ENCODE measurements at regions not wholly inside any gene's neighbourhood (a gene's known extent, or its start where the extent isn't known, plus 50 kb on each side); places are given as distances from the start of the nearest gene placed in this dataset.
"Not testable (repeated sequence)": the region's sequence is repeated elsewhere in the genome, so short reads cannot be mapped to it uniquely, and the experiment has no call there.

DNA sequence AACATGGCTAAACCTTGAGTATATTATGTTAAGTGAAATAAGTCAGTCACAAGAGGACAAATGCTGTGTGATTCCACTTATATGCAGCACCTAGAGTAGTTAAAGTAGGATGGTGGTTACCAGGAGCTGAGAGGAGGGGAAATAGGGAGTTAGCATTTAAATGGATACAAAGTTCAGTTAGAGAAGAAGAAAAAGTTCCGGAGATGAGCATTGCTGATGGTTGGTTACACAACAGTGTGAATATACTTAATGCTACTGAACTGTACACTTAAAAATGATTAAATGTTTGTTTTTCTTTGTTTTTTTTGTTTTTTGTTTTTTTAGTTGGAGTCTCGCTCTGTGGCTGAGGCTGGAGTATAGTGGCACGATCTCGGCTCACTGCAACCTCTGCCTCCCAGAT lies 67.7 kb upstream of the OSTN start:
- Histone ChIP-seq H3K4me3 (no peak overlapping the region), H3K36me3 (replicated peaks in 1 of 2) (no peaks in the 10 kb centered on the region), H3K27ac (no peak overlapping the region), H3K4me1 (replicated peaks in 1 of 2) (no peaks in the 10 kb centered on the region), H3K9me3 (replicated peaks in 1 of 3) (no peaks in the 10 kb centered on the region), H3K27me3 (no peaks in the 10 kb centered on the region)
- intact Hi-C loops (cut with DNase I): no loop called here
- no peak for DNase-seq
- WGBS, 4 donors: 86 to 99% (median 94%) methylated on average over 4 of the region's 4 CpGs
- TF ChIP-seq, protein P1, sequence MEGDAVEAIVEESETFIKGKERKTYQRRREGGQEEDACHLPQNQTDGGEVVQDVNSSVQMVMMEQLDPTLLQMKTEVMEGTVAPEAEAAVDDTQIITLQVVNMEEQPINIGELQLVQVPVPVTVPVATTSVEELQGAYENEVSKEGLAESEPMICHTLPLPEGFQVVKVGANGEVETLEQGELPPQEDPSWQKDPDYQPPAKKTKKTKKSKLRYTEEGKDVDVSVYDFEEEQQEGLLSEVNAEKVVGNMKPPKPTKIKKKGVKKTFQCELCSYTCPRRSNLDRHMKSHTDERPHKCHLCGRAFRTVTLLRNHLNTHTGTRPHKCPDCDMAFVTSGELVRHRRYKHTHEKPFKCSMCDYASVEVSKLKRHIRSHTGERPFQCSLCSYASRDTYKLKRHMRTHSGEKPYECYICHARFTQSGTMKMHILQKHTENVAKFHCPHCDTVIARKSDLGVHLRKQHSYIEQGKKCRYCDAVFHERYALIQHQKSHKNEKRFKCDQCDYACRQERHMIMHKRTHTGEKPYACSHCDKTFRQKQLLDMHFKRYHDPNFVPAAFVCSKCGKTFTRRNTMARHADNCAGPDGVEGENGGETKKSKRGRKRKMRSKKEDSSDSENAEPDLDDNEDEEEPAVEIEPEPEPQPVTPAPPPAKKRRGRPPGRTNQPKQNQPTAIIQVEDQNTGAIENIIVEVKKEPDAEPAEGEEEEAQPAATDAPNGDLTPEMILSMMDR (IDR thresholded peaks at IDR 0.05): no peak
- no peak for TF ChIP-seq POLR2A (IDR thresholded peaks at IDR 0.05)

DNA sequence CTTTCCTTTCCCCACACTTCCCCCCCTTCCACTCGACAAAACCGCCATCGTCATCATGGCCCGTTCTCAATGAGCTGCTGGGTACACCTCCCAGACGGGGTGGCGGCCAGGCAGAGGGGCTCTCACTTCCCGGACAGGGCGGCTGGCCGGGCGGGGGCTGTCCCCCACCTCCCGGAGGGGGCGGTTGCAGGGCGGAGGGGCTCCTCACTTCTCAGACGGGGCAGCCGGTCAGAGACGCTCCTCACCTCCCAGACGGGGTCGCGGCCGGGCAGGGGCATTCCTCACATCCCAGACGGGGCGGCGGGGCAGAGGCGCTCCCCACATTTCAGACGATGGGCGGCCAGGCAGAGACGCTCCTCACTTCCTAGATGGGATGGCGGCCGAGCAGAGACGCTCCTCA lies 74.2 kb upstream of the OSTN start:
- H3K4me1 ChIP-seq (replicated peaks in 1 of 2); H3K27ac ChIP-seq; H3K27me3 ChIP-seq; intact Hi-C loops (cut with DNase I); H3K36me3 ChIP-seq (replicated peaks in 1 of 2); H3K9me3 ChIP-seq (replicated peaks in 1 of 3); DNase-seq; H3K4me3 ChIP-seq: not testable (repeated sequence)
- 88 to 97% (median 90%) methylated on average over 8 to 27 of the region's 30 CpGs for WGBS, 4 donors

DNA sequence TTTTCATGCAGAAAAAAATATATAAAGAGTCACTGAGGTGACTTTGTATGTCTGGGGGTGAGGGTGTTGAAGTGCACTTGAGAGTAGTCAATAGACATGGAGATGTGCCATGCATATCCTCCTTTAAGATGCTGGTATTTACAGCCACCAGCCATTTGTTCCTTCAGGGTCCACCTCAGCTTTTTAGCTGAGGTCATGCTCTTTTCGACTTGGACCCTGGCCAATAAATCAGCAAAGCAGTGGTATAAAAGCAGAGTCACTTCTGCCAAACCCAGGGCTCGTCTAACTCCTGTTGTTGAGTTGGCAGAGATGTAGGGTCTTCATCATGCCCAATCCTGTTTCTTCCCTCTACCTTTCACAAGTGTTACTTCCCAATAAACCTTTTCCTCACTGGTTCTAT lies 75.1 kb upstream of the OSTN start:
- Histone ChIP-seq H3K36me3 (replicated peaks in 1 of 2) (no peaks in the 10 kb centered on the region), H3K27ac (no peak overlapping the region), H3K27me3 (no peaks in the 10 kb centered on the region), H3K4me3 (no peak overlapping the region), H3K4me1 (replicated peaks in 1 of 2) (no peaks in the 10 kb centered on the region), H3K9me3 (replicated peaks in 1 of 3) (no peaks in the 10 kb centered on the region)
- 28 to 31% (median 29%) methylated on average over 2 of the region's 2 CpGs for WGBS, 4 donors
- DNase-seq: no peak
- TF ChIP-seq, protein P1 (IDR thresholded peaks at IDR 0.05): no peak
- no peak for TF ChIP-seq POLR2A (IDR thresholded peaks at IDR 0.05)
- intact Hi-C loops (cut with DNase I): no loop called here

DNA sequence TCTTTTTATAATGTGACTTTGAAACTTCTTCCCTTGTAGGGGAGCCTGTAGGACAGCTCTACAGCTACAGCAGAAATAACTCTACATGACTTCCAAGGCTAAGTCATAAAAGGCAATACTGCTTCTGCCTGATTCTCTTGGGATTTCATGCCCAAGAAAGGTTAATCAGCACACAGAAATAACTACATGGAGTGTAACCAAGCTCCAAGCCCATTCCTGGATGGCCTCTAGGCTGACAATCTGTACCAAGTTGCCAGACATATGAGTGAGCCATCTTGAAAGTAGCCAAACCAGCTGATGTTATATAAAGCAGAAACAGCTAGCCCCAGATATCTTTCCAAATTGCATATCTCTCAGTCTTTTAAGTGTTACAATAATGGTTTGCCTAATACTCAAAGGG lies 75.8 kb upstream of the OSTN start:
- Histone ChIP-seq H3K27me3 (no peaks in the 10 kb centered on the region), H3K36me3 (replicated peaks in 1 of 2) (no peaks in the 10 kb centered on the region), H3K4me1 (replicated peaks in 1 of 2) (no peaks in the 10 kb centered on the region), H3K27ac (no peak overlapping the region), H3K4me3 (no peak overlapping the region), H3K9me3 (replicated peaks in 1 of 3) (no peaks in the 10 kb centered on the region)
- DNase-seq: no peak
- TF ChIP-seq, protein P1 (IDR thresholded peaks at IDR 0.05): no peak
- TF ChIP-seq POLR2A (IDR thresholded peaks at IDR 0.05): no peak
- intact Hi-C loops (cut with DNase I): no loop called here

DNA sequence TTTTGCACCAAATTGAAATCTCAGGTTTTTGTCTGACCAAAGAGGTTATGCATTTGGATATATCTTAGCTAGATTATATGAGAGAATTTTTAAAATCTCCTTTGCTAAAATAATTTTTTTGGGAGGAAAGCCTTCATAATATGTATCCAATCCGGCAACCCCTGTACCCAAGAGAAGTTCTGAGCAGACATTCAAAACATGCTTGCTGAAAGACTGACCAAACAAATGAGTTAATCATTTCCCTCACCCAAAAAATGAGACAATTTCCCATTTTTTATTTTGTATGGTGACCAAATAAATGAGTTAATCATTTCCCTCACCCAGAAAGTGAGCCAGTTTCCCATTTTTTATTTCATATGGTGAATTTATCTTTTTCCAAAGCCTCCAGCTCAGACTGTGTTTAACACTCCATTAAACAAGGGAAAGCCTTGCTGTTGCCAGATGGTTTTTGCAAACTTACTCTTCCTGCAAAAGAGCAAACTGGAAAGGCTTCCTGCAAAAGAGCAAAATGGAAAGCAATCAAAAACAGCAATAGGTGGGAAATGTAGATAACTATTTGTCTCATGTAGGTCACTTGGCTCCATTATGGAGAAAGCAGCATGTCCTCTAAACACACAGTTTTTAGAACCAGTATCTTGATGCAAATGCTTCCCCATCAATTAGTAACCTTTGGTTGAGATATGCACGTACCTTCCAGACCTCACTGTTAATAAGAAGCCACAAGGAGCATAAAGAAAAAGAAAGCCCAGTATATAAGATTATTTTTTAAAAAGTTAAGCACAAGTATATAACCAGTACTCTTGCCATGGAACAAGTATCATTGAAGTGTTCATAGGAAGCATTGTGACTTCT lies 78.4 kb upstream of the OSTN start:
- H3K4me3 ChIP-seq: no peak overlapping the region
- H3K36me3 ChIP-seq (replicated peaks in 1 of 2): no peaks in the 10 kb centered on the region
- no peaks in the 10 kb centered on the region for H3K9me3 ChIP-seq (replicated peaks in 1 of 3)
- 60 to 68% (median 65%) methylated on average over 2 of the region's 2 CpGs for WGBS, 4 donors
- no peaks in the 10 kb centered on the region for H3K27me3 ChIP-seq
- no peak for TF ChIP-seq POLR2A (IDR thresholded peaks at IDR 0.05)
- TF ChIP-seq, protein P1 (IDR thresholded peaks at IDR 0.05): no peak
- no peak overlapping the region for H3K27ac ChIP-seq
- DNase-seq: no peak
- intact Hi-C loops (cut with DNase I): no loop called here
- no peaks in the 10 kb centered on the region for H3K4me1 ChIP-seq (replicated peaks in 1 of 2)
